PC-3 (cell line): ENCODE measurements at regions not wholly inside any gene's neighbourhood (a gene's known extent, or its start where the extent isn't known, plus 50 kb on each side); places are given as distances from the start of the nearest gene placed in this dataset.

Source experiments
- ATAC-seq: fragments of 200-7000 bp; cut with Tn5 transposase; 2 replicates; pipeline ENCODE4 v1.9.1; 2020; ENCODE audit warnings: mild to moderate bottlenecking, moderate library complexity
- BruUV-seq: library from RNA; stranded (reverse); fragments of 400-500 nt; replicated peaks from 2 replicates; lab custom pipeline; 2021; lab: Mats Ljungman, UMichigan
- CTCF ChIA-PET: fragments of 300-600 bp; sonication (Branson Sonifier 250); formaldehyde crosslinking; loops from one replicate; lab custom pipeline; 2022; ENCODE audit warnings: antibody characterized with exemption; lab: Charles Lee
- POLR2A ChIA-PET: fragments of 300-600 bp; sonication (Branson Sonifier 250); formaldehyde crosslinking; loops from one replicate; lab custom pipeline; 2022; ENCODE audit warnings: antibody characterized with exemption; ENCODE audit not compliant: unreplicated experiment; lab: Charles Lee
- DNase-seq: peaks from one replicate; pipeline ENCODE4 v3.0.0-alpha.2; 2015
- H2AFZ ChIP-seq: fragments of 300-600 bp; sonication (generic); 2 replicates; pipeline ENCODE4 v1.6.0; 2016; ENCODE audit warnings: antibody characterized with exemption, low read length
- H3F3A ChIP-seq: fragments of 300-600 bp; sonication (generic); one replicate; pipeline ENCODE4 v1.6.0; 2017; ENCODE audit warnings: antibody characterized with exemption, low read length, control low read depth, mild to moderate bottlenecking; ENCODE audit not compliant: unreplicated experiment
- H3K27ac ChIP-seq: fragments of 300-600 bp; sonication (generic); 2 replicates; pipeline ENCODE4 v1.5.1; 2016; ENCODE audit warnings: mild to moderate bottlenecking, low read length
- H3K27me3 ChIP-seq: fragments of 300-600 bp; sonication (generic); 2 replicates; pipeline ENCODE4 v1.6.1; 2016; ENCODE audit warnings: low read length, mixed read lengths
- H3K36me3 ChIP-seq: fragments of 300-600 bp; sonication (generic); 2 replicates; pipeline ENCODE4 v1.6.1; 2016; ENCODE audit warnings: low read depth, mixed run types, low read length, mixed read lengths
- H3K4me1 ChIP-seq: fragments of 300-600 bp; sonication (generic); 2 replicates; pipeline ENCODE4 v1.5.1; 2016; ENCODE audit warnings: low read length; ENCODE audit not compliant: insufficient read depth
- H3K4me2 ChIP-seq: fragments of 300-600 bp; sonication (generic); 2 replicates; pipeline ENCODE4 v1.6.0; 2016; ENCODE audit warnings: low read length
- H3K4me3 ChIP-seq: fragments of 300-600 bp; sonication (generic); 2 replicates; pipeline ENCODE4 v1.5.1; 2016; ENCODE audit warnings: mild to moderate bottlenecking, low read length, mixed read lengths
- H3K79me2 ChIP-seq: fragments of 300-600 bp; sonication (generic); 2 replicates; pipeline ENCODE4 v1.6.1; 2017; ENCODE audit warnings: low read length, mixed read lengths
- H3K9ac ChIP-seq: fragments of 300-600 bp; sonication (generic); 2 replicates; pipeline ENCODE4 v1.6.0; 2016; ENCODE audit warnings: mild to moderate bottlenecking, low read length
- H3K9me2 ChIP-seq: fragments of 300-600 bp; sonication (generic); replicated peaks from 2 replicates; pipeline ENCODE4 v1.6.1; 2016; ENCODE audit warnings: mixed run types, low read length, mixed read lengths
- H3K9me3 ChIP-seq: fragments of 300-600 bp; sonication (generic); 2 replicates; pipeline ENCODE4 v1.6.1; 2016; ENCODE audit warnings: low read length, mixed read lengths
- H4K20me1 ChIP-seq: fragments of 300-600 bp; sonication (generic); 2 replicates; pipeline ENCODE4 v1.6.1; 2016; ENCODE audit warnings: low read length, mixed read lengths
- EZH2 ChIP-seq: fragments of 300-600 bp; sonication (generic); IDR thresholded peaks from one replicate; pipeline ENCODE4 v1.6.1; 2017; ENCODE audit warnings: antibody characterized with exemption, mild to moderate bottlenecking, low read length; ENCODE audit not compliant: unreplicated experiment
- EZH2phosphoT487 ChIP-seq: fragments of 300-600 bp; sonication (generic); IDR thresholded peaks from 2 replicates; pipeline ENCODE4 v1.6.1; 2018; ENCODE audit warnings: mild to moderate bottlenecking, antibody characterized with exemption, low read length, borderline replicate concordance
- intact Hi-C: fragments of 100-400 bp; cut with micrococcal nuclease; formaldehyde crosslinking; loops from 2 replicates; pipeline ENCODE4 v1.9.0; 2023
- TF ChIP-seq, protein P1 (sequence below): fragments of 300-600 bp; sonication (generic); conservative IDR thresholded peaks from 2 replicates; pipeline ENCODE4 v1.5.1; 2017; ENCODE audit warnings: antibody characterized with exemption, low read depth, mild to moderate bottlenecking, low read length

DNA sequence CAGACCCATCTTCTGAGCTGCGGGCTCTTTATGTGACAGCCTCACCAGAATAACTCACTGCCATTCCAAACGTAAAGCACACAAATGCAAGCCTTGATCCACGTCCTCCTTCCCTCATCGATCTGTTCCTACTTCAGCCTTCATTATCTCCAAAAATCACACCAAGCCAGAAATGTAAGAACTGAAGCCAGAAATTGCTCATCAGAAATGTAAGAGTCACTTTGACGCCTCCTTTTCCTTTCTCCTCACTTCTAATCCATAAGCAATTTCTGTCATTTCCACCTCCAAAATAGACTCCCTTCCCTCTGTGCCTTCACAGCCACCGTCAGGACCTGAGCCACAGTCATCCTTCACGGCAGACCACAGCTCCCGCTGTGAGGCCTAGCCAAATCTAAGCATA, 387.3 kb upstream of the B3GAT1 start:
- Histone ChIP-seq H3K9me2 (no peaks in the 10 kb centered on the region), H3K79me2 (no peaks in the 10 kb centered on the region), H3K4me3 (no peak overlapping the region), H2AFZ (no peak overlapping the region), H3F3A (no peaks in the 10 kb centered on the region), H3K4me2 (no peak overlapping the region), H3K9me3 (no peaks in the 10 kb centered on the region), H3K27ac (no peak overlapping the region), H3K9ac (no peak overlapping the region), H4K20me1 (no peaks in the 10 kb centered on the region), H3K27me3 (peaks cover 62% of the 10 kb centered on the region), H3K4me1 (no peaks in the 10 kb centered on the region), H3K36me3 (no peaks in the 10 kb centered on the region)
- ATAC-seq, result no peak
- POLR2A ChIA-PET, result no interaction called here
- CTCF ChIA-PET, result no interaction called here
- intact Hi-C loops, result no loop called here
- DNase-seq, result no peak
- BruUV-seq, result no TSS peak
- TF ChIP-seq EZH2 (no peak), EZH2phosphoT487 (no peak)
- TF ChIP-seq, protein P1, sequence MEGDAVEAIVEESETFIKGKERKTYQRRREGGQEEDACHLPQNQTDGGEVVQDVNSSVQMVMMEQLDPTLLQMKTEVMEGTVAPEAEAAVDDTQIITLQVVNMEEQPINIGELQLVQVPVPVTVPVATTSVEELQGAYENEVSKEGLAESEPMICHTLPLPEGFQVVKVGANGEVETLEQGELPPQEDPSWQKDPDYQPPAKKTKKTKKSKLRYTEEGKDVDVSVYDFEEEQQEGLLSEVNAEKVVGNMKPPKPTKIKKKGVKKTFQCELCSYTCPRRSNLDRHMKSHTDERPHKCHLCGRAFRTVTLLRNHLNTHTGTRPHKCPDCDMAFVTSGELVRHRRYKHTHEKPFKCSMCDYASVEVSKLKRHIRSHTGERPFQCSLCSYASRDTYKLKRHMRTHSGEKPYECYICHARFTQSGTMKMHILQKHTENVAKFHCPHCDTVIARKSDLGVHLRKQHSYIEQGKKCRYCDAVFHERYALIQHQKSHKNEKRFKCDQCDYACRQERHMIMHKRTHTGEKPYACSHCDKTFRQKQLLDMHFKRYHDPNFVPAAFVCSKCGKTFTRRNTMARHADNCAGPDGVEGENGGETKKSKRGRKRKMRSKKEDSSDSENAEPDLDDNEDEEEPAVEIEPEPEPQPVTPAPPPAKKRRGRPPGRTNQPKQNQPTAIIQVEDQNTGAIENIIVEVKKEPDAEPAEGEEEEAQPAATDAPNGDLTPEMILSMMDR, result no peak

DNA sequence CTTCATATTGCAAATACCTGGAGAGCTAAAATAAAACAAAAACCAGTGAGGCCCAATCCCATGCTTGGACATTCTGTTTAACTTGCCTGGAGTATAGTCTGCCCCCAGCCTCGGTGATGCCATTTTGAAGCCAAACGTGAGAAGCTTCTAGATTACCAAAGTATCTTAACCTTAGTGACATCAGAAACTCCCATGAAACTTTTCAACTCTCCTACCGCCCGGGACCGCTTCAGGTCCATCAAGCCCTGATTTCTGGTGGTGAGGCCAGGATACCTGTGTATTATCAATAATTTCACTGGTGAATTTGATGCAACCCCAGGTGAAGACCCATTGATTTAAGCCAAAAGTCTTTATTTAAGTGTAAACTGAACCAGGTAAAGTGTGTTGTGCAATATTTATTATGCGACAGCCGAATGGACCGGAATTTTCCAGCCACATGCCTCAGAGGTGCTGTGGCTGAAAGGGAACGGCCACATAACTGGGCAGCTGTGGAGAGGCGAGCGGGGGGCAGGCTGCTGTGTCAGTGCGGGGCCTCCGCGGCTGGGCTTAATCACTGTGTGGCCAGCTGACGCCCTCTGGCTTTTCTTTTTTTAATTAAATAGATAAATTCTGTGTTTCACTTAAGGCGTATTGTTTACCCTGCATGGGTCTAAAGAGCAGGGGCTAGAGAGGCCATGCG, 385.5 kb upstream of the B3GAT1 start:
- ATAC-seq (no peak), DNase-seq (no peak)
- no peak overlapping the region for H2AFZ ChIP-seq
- no peaks in the 10 kb centered on the region for H3F3A ChIP-seq
- H3K27ac ChIP-seq, result no peak overlapping the region
- H3K79me2 ChIP-seq, result no peaks in the 10 kb centered on the region
- H3K27me3 ChIP-seq, result peaks cover 48% of the 10 kb centered on the region
- no peaks in the 10 kb centered on the region for H3K36me3 ChIP-seq
- no peaks in the 10 kb centered on the region for H3K4me1 ChIP-seq
- no TSS peak for BruUV-seq
- no peak overlapping the region for H3K9ac ChIP-seq
- no peak overlapping the region for H3K4me2 ChIP-seq
- CTCF ChIA-PET, result no interaction called here
- TF ChIP-seq EZH2phosphoT487, result no peak
- no peak overlapping the region for H3K4me3 ChIP-seq
- intact Hi-C loops, result no loop called here
- POLR2A ChIA-PET, result no interaction called here
- H3K9me2 ChIP-seq, result no peaks in the 10 kb centered on the region
- H3K9me3 ChIP-seq, result no peaks in the 10 kb centered on the region
- H4K20me1 ChIP-seq, result no peaks in the 10 kb centered on the region

DNA sequence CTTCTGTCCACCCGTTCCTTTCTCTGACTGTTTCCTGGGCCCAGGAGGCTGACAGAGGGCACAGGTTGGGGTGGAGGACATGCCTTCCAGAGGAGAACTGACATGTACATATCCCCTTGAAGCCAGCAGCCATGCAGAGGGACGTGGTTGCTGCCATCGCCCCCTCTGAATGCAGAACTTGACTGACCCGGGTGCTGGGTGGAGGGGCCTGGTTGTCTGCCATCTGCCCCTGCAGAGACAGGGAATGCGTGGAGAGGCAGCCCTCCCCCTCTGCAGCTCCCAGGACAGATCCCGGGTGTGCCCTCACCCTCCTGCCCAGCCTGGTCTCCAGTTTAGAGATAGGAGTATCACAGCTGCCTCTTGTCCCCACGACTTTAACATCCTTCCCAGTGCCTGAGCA, 383.0 kb upstream of the B3GAT1 start:
- no peak overlapping the region for H3K9ac ChIP-seq
- POLR2A ChIA-PET, result no interaction called here
- H3K79me2 ChIP-seq, result no peaks in the 10 kb centered on the region
- H3K9me2 ChIP-seq, result no peaks in the 10 kb centered on the region
- no TSS peak for BruUV-seq
- H3K27me3 ChIP-seq, result peaks cover 27% of the 10 kb centered on the region
- no peaks in the 10 kb centered on the region for H3K4me1 ChIP-seq
- no peak overlapping the region for H3K4me2 ChIP-seq
- H3K27ac ChIP-seq, result no peak overlapping the region
- intact Hi-C loops, result no loop called here
- H3K4me3 ChIP-seq, result no peak overlapping the region
- no peaks in the 10 kb centered on the region for H3F3A ChIP-seq
- no peak for ATAC-seq
- no peaks in the 10 kb centered on the region for H3K9me3 ChIP-seq
- DNase-seq, result no peak
- no peak for TF ChIP-seq EZH2
- TF ChIP-seq EZH2phosphoT487, result no peak
- TF ChIP-seq, protein P1, result no peak
- CTCF ChIA-PET, result no interaction called here
- H4K20me1 ChIP-seq, result no peaks in the 10 kb centered on the region
- H2AFZ ChIP-seq, result no peak overlapping the region
- no peaks in the 10 kb centered on the region for H3K36me3 ChIP-seq
